Gastrocnemius medialis (tissue), 4 donors: ENCODE measurements at regions not wholly inside any gene's neighbourhood (a gene's known extent, or its start where the extent isn't known, plus 50 kb on each side); places are given as distances from the start of the nearest gene placed in this dataset.

ENCODE experiments used
- POLR2A ChIP-seq, 2 donors: fragments of 450-650 bp; IDR thresholded peaks; one replicate each; pipeline ENCODE4 v1.6.1; 2017; ENCODE audit warnings: antibody characterized with exemption in 2 of 2, mild to moderate bottlenecking in 2 of 2, moderate library complexity in 2 of 2
- TF ChIP-seq, protein P1 (sequence below), 5 experiments: fragments of 450-650 bp in 3 of 5; fragments of 200-600 bp in 2 of 5; sonication (generic) in 2 of 5; IDR thresholded peaks in 4 of 5; conservative IDR thresholded peaks in 1 of 5; 1 replicate in 4 of 5; 2 replicates in 1 of 5; pipeline ENCODE4 v1.5.1; 2016 to 2019; ENCODE audit warnings: antibody characterized with exemption in 5 of 5, mild to moderate bottlenecking in 3 of 5, moderate library complexity in 3 of 5

DNA sequence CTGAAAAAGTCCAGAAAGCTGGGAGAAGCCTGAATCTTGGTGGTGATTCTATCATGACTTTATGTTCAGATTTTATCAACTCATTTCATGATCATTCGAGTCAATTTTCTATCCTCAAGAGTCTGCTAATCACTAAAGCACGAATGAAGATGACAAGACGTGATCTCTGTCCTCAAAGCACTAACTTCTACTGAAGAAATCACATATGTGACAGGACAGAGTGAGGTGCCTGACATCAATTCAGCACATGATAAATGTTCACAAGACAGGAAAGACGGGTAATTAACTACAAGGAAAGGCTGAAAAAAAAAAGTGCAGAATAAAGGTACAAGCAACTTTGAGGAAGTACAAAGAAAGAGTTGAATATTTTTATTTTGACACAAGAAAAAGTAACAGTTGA lies 487.1 kb downstream of the EFNB2 start:
- TF ChIP-seq, protein P1, sequence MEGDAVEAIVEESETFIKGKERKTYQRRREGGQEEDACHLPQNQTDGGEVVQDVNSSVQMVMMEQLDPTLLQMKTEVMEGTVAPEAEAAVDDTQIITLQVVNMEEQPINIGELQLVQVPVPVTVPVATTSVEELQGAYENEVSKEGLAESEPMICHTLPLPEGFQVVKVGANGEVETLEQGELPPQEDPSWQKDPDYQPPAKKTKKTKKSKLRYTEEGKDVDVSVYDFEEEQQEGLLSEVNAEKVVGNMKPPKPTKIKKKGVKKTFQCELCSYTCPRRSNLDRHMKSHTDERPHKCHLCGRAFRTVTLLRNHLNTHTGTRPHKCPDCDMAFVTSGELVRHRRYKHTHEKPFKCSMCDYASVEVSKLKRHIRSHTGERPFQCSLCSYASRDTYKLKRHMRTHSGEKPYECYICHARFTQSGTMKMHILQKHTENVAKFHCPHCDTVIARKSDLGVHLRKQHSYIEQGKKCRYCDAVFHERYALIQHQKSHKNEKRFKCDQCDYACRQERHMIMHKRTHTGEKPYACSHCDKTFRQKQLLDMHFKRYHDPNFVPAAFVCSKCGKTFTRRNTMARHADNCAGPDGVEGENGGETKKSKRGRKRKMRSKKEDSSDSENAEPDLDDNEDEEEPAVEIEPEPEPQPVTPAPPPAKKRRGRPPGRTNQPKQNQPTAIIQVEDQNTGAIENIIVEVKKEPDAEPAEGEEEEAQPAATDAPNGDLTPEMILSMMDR (IDR thresholded peaks at IDR 0.05 in 4 of 5, conservative IDR thresholded peaks at IDR 0.05 in 1 of 5): no peak
- no peak for TF ChIP-seq POLR2A (IDR thresholded peaks at IDR 0.05)
